ENCODE measurements at regions not wholly inside any gene's neighbourhood (a gene's known extent, or its start where the extent isn't known, plus 50 kb on each side); places are given as distances from the start of the nearest gene placed in this dataset.
"Not testable (repeated sequence)": the region's sequence is repeated elsewhere in the genome, so short reads cannot be mapped to it uniquely, and the experiment has no call there.

- H3K36me3 ChIP-seq (ENCODE audit: control insufficient read depth in 1 of 2, insufficient read depth in 2 of 2, low read length in 2 of 2); CTCF ChIA-PET; RAD21 ChIA-PET (ENCODE audit: low non-redundant PET in 1 of 2, low total read pairs in 2 of 2, uncharacterized antibody in 2 of 2, unreplicated experiment in 2 of 2); H3K27me3 ChIP-seq (ENCODE audit: insufficient read depth, low read length); H3K4me3 ChIP-seq (replicated peaks in 1 of 2; ENCODE audit: low read depth in 1 of 2, low read length in 2 of 2); BruUV-seq (replicated peaks); H3K4me2 ChIP-seq (ENCODE audit: low read length); POLR2A ChIA-PET; DNase-seq (ENCODE audit: low read depth, low spot score); intact Hi-C loops (cut with micrococcal nuclease); H3K9me3 ChIP-seq (ENCODE audit: control insufficient read depth in 1 of 2, insufficient read depth in 1 of 2, low read depth in 1 of 2, low read length in 2 of 2); H3K9ac ChIP-seq (ENCODE audit: low read length); H4K20me1 ChIP-seq (ENCODE audit: insufficient read depth); H3K9me2 ChIP-seq (ENCODE audit: insufficient read depth); ATAC-seq; H3K4me1 ChIP-seq (ENCODE audit: control insufficient read depth in 1 of 2, insufficient read depth in 2 of 2, low read length in 2 of 2); H2AFZ ChIP-seq (ENCODE audit: low read depth, low read length, poor library complexity, severe bottlenecking); H3K79me2 ChIP-seq (ENCODE audit: insufficient read depth, low read length); H3K27ac ChIP-seq (ENCODE audit: low read depth, low read length): not testable (repeated sequence)
Observed at GRCh38 chr17:20668316-20668715, 88.8 kb downstream of the CDRT15L2 start.

- H2AFZ ChIP-seq (ENCODE audit: low read depth, low read length, poor library complexity, severe bottlenecking); intact Hi-C loops (cut with micrococcal nuclease); RAD21 ChIA-PET (ENCODE audit: low non-redundant PET in 1 of 2, low total read pairs in 2 of 2, uncharacterized antibody in 2 of 2, unreplicated experiment in 2 of 2); H3K36me3 ChIP-seq (ENCODE audit: control insufficient read depth in 1 of 2, insufficient read depth in 2 of 2, low read length in 2 of 2); H3K9me3 ChIP-seq (ENCODE audit: control insufficient read depth in 1 of 2, insufficient read depth in 1 of 2, low read depth in 1 of 2, low read length in 2 of 2); ATAC-seq; BruUV-seq (replicated peaks); POLR2A ChIA-PET; H3K9me2 ChIP-seq (ENCODE audit: insufficient read depth); DNase-seq (ENCODE audit: low read depth, low spot score); H3K9ac ChIP-seq (ENCODE audit: low read length); H3K4me1 ChIP-seq (ENCODE audit: control insufficient read depth in 1 of 2, insufficient read depth in 2 of 2, low read length in 2 of 2); H3K27ac ChIP-seq (ENCODE audit: low read depth, low read length); H4K20me1 ChIP-seq (ENCODE audit: insufficient read depth); H3K27me3 ChIP-seq (ENCODE audit: insufficient read depth, low read length); H3K79me2 ChIP-seq (ENCODE audit: insufficient read depth, low read length); CTCF ChIA-PET; H3K4me3 ChIP-seq (replicated peaks in 1 of 2; ENCODE audit: low read depth in 1 of 2, low read length in 2 of 2); H3K4me2 ChIP-seq (ENCODE audit: low read length): not testable (repeated sequence)
Observed at GRCh38 chr17:20668868-20669267, 89.3 kb downstream of the CDRT15L2 start.

- POLR2A ChIA-PET; intact Hi-C loops (cut with micrococcal nuclease); ATAC-seq; CTCF ChIA-PET; H3K27ac ChIP-seq (ENCODE audit: low read depth, low read length); H3K27me3 ChIP-seq (ENCODE audit: insufficient read depth, low read length); H3K4me2 ChIP-seq (ENCODE audit: low read length); DNase-seq (ENCODE audit: low read depth, low spot score); BruUV-seq (replicated peaks); H3K9me2 ChIP-seq (ENCODE audit: insufficient read depth); RAD21 ChIA-PET (ENCODE audit: low non-redundant PET in 1 of 2, low total read pairs in 2 of 2, uncharacterized antibody in 2 of 2, unreplicated experiment in 2 of 2); H3K36me3 ChIP-seq (ENCODE audit: control insufficient read depth in 1 of 2, insufficient read depth in 2 of 2, low read length in 2 of 2); H4K20me1 ChIP-seq (ENCODE audit: insufficient read depth); H3K79me2 ChIP-seq (ENCODE audit: insufficient read depth, low read length); H3K4me3 ChIP-seq (replicated peaks in 1 of 2; ENCODE audit: low read depth in 1 of 2, low read length in 2 of 2); H3K4me1 ChIP-seq (ENCODE audit: control insufficient read depth in 1 of 2, insufficient read depth in 2 of 2, low read length in 2 of 2); H3K9ac ChIP-seq (ENCODE audit: low read length); H3K9me3 ChIP-seq (ENCODE audit: control insufficient read depth in 1 of 2, insufficient read depth in 1 of 2, low read depth in 1 of 2, low read length in 2 of 2); H2AFZ ChIP-seq (ENCODE audit: low read depth, low read length, poor library complexity, severe bottlenecking): not testable (repeated sequence)
Observed at GRCh38 chr17:20670506-20670905, 91.0 kb downstream of the CDRT15L2 start.

- H3K9me3 ChIP-seq (ENCODE audit: control insufficient read depth in 1 of 2, insufficient read depth in 1 of 2, low read depth in 1 of 2, low read length in 2 of 2); H4K20me1 ChIP-seq (ENCODE audit: insufficient read depth); H3K36me3 ChIP-seq (ENCODE audit: control insufficient read depth in 1 of 2, insufficient read depth in 2 of 2, low read length in 2 of 2); H3K9ac ChIP-seq (ENCODE audit: low read length); H3K27me3 ChIP-seq (ENCODE audit: insufficient read depth, low read length); intact Hi-C loops (cut with micrococcal nuclease); POLR2A ChIA-PET; CTCF ChIA-PET; H3K27ac ChIP-seq (ENCODE audit: low read depth, low read length); H3K4me1 ChIP-seq (ENCODE audit: control insufficient read depth in 1 of 2, insufficient read depth in 2 of 2, low read length in 2 of 2); DNase-seq (ENCODE audit: low read depth, low spot score); BruUV-seq (replicated peaks); H2AFZ ChIP-seq (ENCODE audit: low read depth, low read length, poor library complexity, severe bottlenecking); RAD21 ChIA-PET (ENCODE audit: low non-redundant PET in 1 of 2, low total read pairs in 2 of 2, uncharacterized antibody in 2 of 2, unreplicated experiment in 2 of 2); H3K4me2 ChIP-seq (ENCODE audit: low read length); H3K79me2 ChIP-seq (ENCODE audit: insufficient read depth, low read length); H3K4me3 ChIP-seq (replicated peaks in 1 of 2; ENCODE audit: low read depth in 1 of 2, low read length in 2 of 2); ATAC-seq; H3K9me2 ChIP-seq (ENCODE audit: insufficient read depth): not testable (repeated sequence)
Observed at GRCh38 chr17:20674374-20674773, 94.8 kb downstream of the CDRT15L2 start.

GRCh38 chr17:20675707-20676106 lies 96.2 kb downstream of the CDRT15L2 start:
- H3K79me2 ChIP-seq (ENCODE audit: insufficient read depth, low read length); DNase-seq (ENCODE audit: low read depth, low spot score); H3K27ac ChIP-seq (ENCODE audit: low read depth, low read length); H2AFZ ChIP-seq (ENCODE audit: low read depth, low read length, poor library complexity, severe bottlenecking); H3K36me3 ChIP-seq (ENCODE audit: control insufficient read depth in 1 of 2, insufficient read depth in 2 of 2, low read length in 2 of 2); BruUV-seq (replicated peaks); intact Hi-C loops (cut with micrococcal nuclease); H3K4me3 ChIP-seq (replicated peaks in 1 of 2; ENCODE audit: low read depth in 1 of 2, low read length in 2 of 2); POLR2A ChIA-PET; RAD21 ChIA-PET (ENCODE audit: low non-redundant PET in 1 of 2, low total read pairs in 2 of 2, uncharacterized antibody in 2 of 2, unreplicated experiment in 2 of 2); H3K4me1 ChIP-seq (ENCODE audit: control insufficient read depth in 1 of 2, insufficient read depth in 2 of 2, low read length in 2 of 2); H3K9ac ChIP-seq (ENCODE audit: low read length); H4K20me1 ChIP-seq (ENCODE audit: insufficient read depth); H3K9me2 ChIP-seq (ENCODE audit: insufficient read depth); ATAC-seq; H3K9me3 ChIP-seq (ENCODE audit: control insufficient read depth in 1 of 2, insufficient read depth in 1 of 2, low read depth in 1 of 2, low read length in 2 of 2); CTCF ChIA-PET; H3K27me3 ChIP-seq (ENCODE audit: insufficient read depth, low read length); H3K4me2 ChIP-seq (ENCODE audit: low read length): not testable (repeated sequence)

Data from HCT116 (cell line).